HCT116 (cell line): ENCODE measurements at regions not wholly inside any gene's neighbourhood (a gene's known extent, or its start where the extent isn't known, plus 50 kb on each side); places are given as distances from the start of the nearest gene placed in this dataset.

ENCODE experiments used
- ATAC-seq: fragments of 200-7000 bp; cut with Tn5 transposase; 2 replicates; pipeline ENCODE4 v1.9.1; 2020; ENCODE audit warnings: mild to moderate bottlenecking, moderate library complexity
- BruUV-seq: library from RNA; stranded (reverse); fragments of 400-500 nt; replicated peaks from 2 replicates; lab custom pipeline; 2021; lab: Mats Ljungman, UMichigan
- CTCF ChIA-PET: fragments of 300-600 bp; sonication (Branson Sonifier 250); formaldehyde crosslinking; loops from one replicate; lab custom pipeline; 2021; ENCODE audit warnings: antibody characterized with exemption; lab: Charles Lee
- POLR2A ChIA-PET: fragments of 300-600, 350-600 bp; sonication (Branson Sonifier 250); formaldehyde crosslinking; loops from one replicate; lab custom pipeline; 2021; ENCODE audit warnings: antibody characterized with exemption; lab: Charles Lee
- RAD21 ChIA-PET, 2 experiments: fragments of 300-600 bp; sonication (Branson Sonifier 250); formaldehyde crosslinking; loops; one replicate each; lab custom pipeline; 2023; ENCODE audit warnings: low total read pairs in 2 of 2; ENCODE audit not compliant: uncharacterized antibody in 2 of 2, unreplicated experiment in 2 of 2, low non-redundant PET in 1 of 2; lab: Charles Lee
- DNase-seq: peaks from one replicate; pipeline ENCODE4 v3.0.0-alpha.2; 2010; ENCODE audit warnings: low read depth, low spot score
- H2AFZ ChIP-seq: fragments of 200-600 bp; shearing (Covaris generic), sonication (generic); 2 replicates; pipeline ENCODE4 v1.6.1; 2017; ENCODE audit warnings: low read depth, mixed run types, mixed read lengths, antibody characterized with exemption, low read length; ENCODE audit not compliant: poor library complexity, severe bottlenecking
- H3K27ac ChIP-seq: 2 replicates; pipeline ENCODE4 v1.5.1; 2012; ENCODE audit warnings: low read depth, low read length
- H3K27me3 ChIP-seq: fragments of 200-600 bp; sonication (generic); 2 replicates; pipeline ENCODE4 v1.6.1; 2016; ENCODE audit warnings: mixed run types, low read length, mixed read lengths; ENCODE audit not compliant: insufficient read depth
- H3K36me3 ChIP-seq, 2 experiments: fragments of 200-500 bp in 1 of 2; fragments of 200-600 bp in 1 of 2; sonication (Bioruptor generic) in 1 of 2; sonication (generic) in 1 of 2; 2 replicates each; pipeline versions ENCODE4 v1.5.1 to v1.6.1; 2014 to 2016; ENCODE audit warnings: low read length in 2 of 2, inconsistent platforms in 1 of 2, mixed read lengths in 1 of 2, mixed run types in 1 of 2; ENCODE audit not compliant: insufficient read depth in 2 of 2, control insufficient read depth in 1 of 2
- H3K4me1 ChIP-seq, 2 experiments: fragments of 200-600 bp in 1 of 2; sonication (generic) in 1 of 2; 2 replicates each; pipeline versions ENCODE4 v1.5.1 to v1.6.1; 2012 to 2017; ENCODE audit warnings: low read length in 2 of 2, inconsistent platforms in 1 of 2, mild to moderate bottlenecking in 1 of 2, mixed read lengths in 1 of 2, mixed run types in 1 of 2, moderate library complexity in 1 of 2; ENCODE audit not compliant: insufficient read depth in 2 of 2, control insufficient read depth in 1 of 2
- H3K4me2 ChIP-seq: fragments of 200-600 bp; sonication (generic); 2 replicates; pipeline ENCODE4 v1.6.1; 2017; ENCODE audit warnings: mixed run types, low read length, mixed read lengths
- H3K4me3 ChIP-seq, 2 experiments: fragments of 200-600 bp in 1 of 2; sonication (generic) in 1 of 2; replicated peaks in 1 of 2; 2 replicates each; pipeline ENCODE4 v1.5.1; 2011 to 2016; ENCODE audit warnings: low read length in 2 of 2, control low read depth in 1 of 2, low read depth in 1 of 2, mild to moderate bottlenecking in 1 of 2, mixed read lengths in 1 of 2, mixed run types in 1 of 2
- H3K79me2 ChIP-seq: fragments of 200-600 bp; sonication (generic); 2 replicates; pipeline ENCODE4 v1.6.1; 2017; ENCODE audit warnings: mild to moderate bottlenecking, mixed run types, low read length, moderate library complexity, mixed read lengths; ENCODE audit not compliant: insufficient read depth
- H3K9ac ChIP-seq: fragments of 200-600 bp; sonication (generic); 2 replicates; pipeline ENCODE4 v1.6.1; 2016; ENCODE audit warnings: low read length, mixed read lengths
- H3K9me2 ChIP-seq: fragments of 200-600 bp; sonication (generic), shearing (Covaris generic); 2 replicates; pipeline ENCODE4 v1.6.1; 2017; ENCODE audit warnings: mixed run types, mild to moderate bottlenecking, moderate library complexity; ENCODE audit not compliant: insufficient read depth
- H3K9me3 ChIP-seq, 2 experiments: fragments of 200-500 bp in 1 of 2; fragments of 200-600 bp in 1 of 2; sonication (Bioruptor generic) in 1 of 2; sonication (generic) in 1 of 2; 2 replicates each; pipeline ENCODE4 v1.6.1; 2014 to 2017; ENCODE audit warnings: low read length in 2 of 2, mixed read lengths in 2 of 2, inconsistent platforms in 1 of 2, low read depth in 1 of 2, mild to moderate bottlenecking in 1 of 2, mixed run types in 1 of 2, moderate library complexity in 1 of 2; ENCODE audit not compliant: control insufficient read depth in 1 of 2, insufficient read depth in 1 of 2
- H4K20me1 ChIP-seq: fragments of 200-600 bp; sonication (generic), shearing (Covaris generic); 2 replicates; pipeline ENCODE4 v1.6.1; 2017; ENCODE audit warnings: mixed run types, mild to moderate bottlenecking, moderate library complexity; ENCODE audit not compliant: insufficient read depth
- CBX3 ChIP-seq: IDR thresholded peaks from 2 replicates; pipeline ENCODE4 v1.6.1; 2012; ENCODE audit warnings: low read depth
- CEBPB ChIP-seq: IDR thresholded peaks from 2 replicates; pipeline ENCODE4 v1.6.1; 2012; ENCODE audit warnings: low read depth
- CTCF ChIP-seq, 3 experiments: fragments of 200-600 bp in 1 of 3; sonication (generic) in 1 of 3; IDR thresholded peaks in 2 of 3; conservative IDR thresholded peaks in 1 of 3; 2 replicates each; pipeline ENCODE4 v1.5.1; 2012 to 2017; ENCODE audit warnings: low read depth in 2 of 3, low read length in 2 of 3, antibody characterized with exemption in 1 of 3, borderline replicate concordance in 1 of 3, control low read depth in 1 of 3, mild to moderate bottlenecking in 1 of 3, mixed read lengths in 1 of 3, mixed run types in 1 of 3, moderate library complexity in 1 of 3; ENCODE audit not compliant: insufficient read depth in 1 of 3
- EGR1 ChIP-seq: IDR thresholded peaks from 2 replicates; pipeline ENCODE4 v1.6.1; 2012; ENCODE audit warnings: low read depth
- ELF1 ChIP-seq: IDR thresholded peaks from 2 replicates; pipeline ENCODE4 v1.6.1; 2012; ENCODE audit warnings: low read depth, borderline replicate concordance
- EZH2 ChIP-seq: fragments of 200-600 bp; sonication (generic); IDR thresholded peaks from 2 replicates; pipeline ENCODE4 v1.6.1; 2017; ENCODE audit warnings: antibody characterized with exemption, mixed run types
- EZH2phosphoT487 ChIP-seq: fragments of 200-600 bp; IDR thresholded peaks from 2 replicates; pipeline ENCODE4 v1.6.1; 2018; ENCODE audit warnings: antibody characterized with exemption, borderline replicate concordance
- MAX ChIP-seq: IDR thresholded peaks from 2 replicates; pipeline ENCODE4 v1.6.1; 2012
- POLR2A ChIP-seq: IDR thresholded peaks from 2 replicates; pipeline ENCODE4 v1.7.0; 2011; ENCODE audit warnings: borderline replicate concordance; ENCODE audit not compliant: insufficient read depth, insufficient read length; ENCODE audit errors: extremely low read depth
- POLR2AphosphoS5 ChIP-seq: IDR thresholded peaks from 2 replicates; pipeline ENCODE4 v1.6.1; 2011; ENCODE audit warnings: mild to moderate bottlenecking, low read depth, low read length, moderate library complexity
- RAD21 ChIP-seq: IDR thresholded peaks from 2 replicates; pipeline ENCODE4 v1.6.1; 2012; ENCODE audit warnings: low read depth, mild to moderate bottlenecking
- SP1 ChIP-seq: IDR thresholded peaks from 2 replicates; pipeline ENCODE4 v1.6.1; 2012; ENCODE audit warnings: low read depth
- SRF ChIP-seq: IDR thresholded peaks from 2 replicates; pipeline ENCODE4 v1.6.1; 2012; ENCODE audit warnings: low read depth
- TCF7L2 ChIP-seq: IDR thresholded peaks from 2 replicates; pipeline ENCODE4 v1.7.0; 2011; ENCODE audit warnings: borderline replicate concordance, inconsistent platforms; ENCODE audit not compliant: insufficient read depth, insufficient read length; ENCODE audit errors: extremely low read depth
- YY1 ChIP-seq: IDR thresholded peaks from 2 replicates; pipeline ENCODE4 v1.6.1; 2011; ENCODE audit warnings: low read length, low read depth, moderate library complexity, mild to moderate bottlenecking; ENCODE audit not compliant: insufficient replicate concordance; ENCODE audit errors: extremely low read depth
- ZBTB33 ChIP-seq: IDR thresholded peaks from 2 replicates; pipeline ENCODE4 v1.6.1; 2011; ENCODE audit warnings: mild to moderate bottlenecking, low read length, moderate library complexity; ENCODE audit not compliant: insufficient replicate concordance; ENCODE audit errors: extremely low read depth
- ZFX ChIP-seq: fragments of 450-650 bp; IDR thresholded peaks from 2 replicates; pipeline ENCODE4 v1.6.1; 2017
- ZNF274 ChIP-seq: fragments of 200-500 bp; sonication (Bioruptor generic); IDR thresholded peaks from 2 replicates; pipeline ENCODE4 v1.6.1; 2014; ENCODE audit warnings: mild to moderate bottlenecking, low read depth, low read length, inconsistent platforms
- intact Hi-C: fragments of 100-400 bp; cut with micrococcal nuclease; formaldehyde crosslinking; loops from 2 replicates; pipeline ENCODE4 v1.10.0; 2022

- H3K9ac ChIP-seq, result no peak overlapping the region
- H3K9me3 ChIP-seq, result no peaks in the 10 kb centered on the region
- no peak overlapping the region for H3K4me3 ChIP-seq
- TF ChIP-seq ZBTB33, result no peak
- TF ChIP-seq SRF, result no peak
- TF ChIP-seq POLR2AphosphoS5, result no peak
- TF ChIP-seq EZH2phosphoT487, result no peak
- no peak for TF ChIP-seq ZNF274
- no peak for TF ChIP-seq POLR2A
- no peak for TF ChIP-seq ELF1
- no peak for TF ChIP-seq TCF7L2
- no peak for TF ChIP-seq CEBPB
- TF ChIP-seq CTCF (IDR thresholded peaks at IDR 0.05 in 2 of 3, conservative IDR thresholded peaks at IDR 0.05 in 1 of 3; ENCODE audit: borderline replicate concordance in 1 of 3, insufficient read depth in 1 of 3, low read depth in 2 of 3, low read length in 2 of 3), result no peak
- no peak for TF ChIP-seq EZH2
- TF ChIP-seq MAX, result no peak
- TF ChIP-seq CBX3, result no peak
- no peak for TF ChIP-seq ZFX
- TF ChIP-seq RAD21, result no peak
- no peak for TF ChIP-seq YY1
- no peak for TF ChIP-seq EGR1
- TF ChIP-seq SP1, result no peak
- DNase-seq, result no peak
- no peak overlapping the region for H3K27ac ChIP-seq
- POLR2A ChIA-PET, result no interaction called here
- CTCF ChIA-PET, result no interaction called here
- no peaks in the 10 kb centered on the region for H3K27me3 ChIP-seq
- intact Hi-C loops, result no loop called here
- no TSS peak for BruUV-seq
- H3K4me1 ChIP-seq, result no peaks in the 10 kb centered on the region
- H3K4me2 ChIP-seq, result no peak overlapping the region
- RAD21 ChIA-PET, result no interaction called here
- H3K36me3 ChIP-seq, result no peaks in the 10 kb centered on the region
- H3K79me2 ChIP-seq, result no peaks in the 10 kb centered on the region
- H4K20me1 ChIP-seq, result no peaks in the 10 kb centered on the region
- H3K9me2 ChIP-seq, result no peaks in the 10 kb centered on the region
- H2AFZ ChIP-seq, result no peak overlapping the region
- ATAC-seq, result no peak
Measured at GRCh38 chrX:87392369-87392768, 125.2 kb upstream of the KLHL4 start.
